Skeletal muscle satellite cell (primary cell): ENCODE measurements at regions not wholly inside any gene's neighbourhood (a gene's known extent, or its start where the extent isn't known, plus 50 kb on each side); places are given as distances from the start of the nearest gene placed in this dataset.
"Not testable (repeated sequence)": the region's sequence is repeated elsewhere in the genome, so short reads cannot be mapped to it uniquely, and the experiment has no call there.

Source experiments
- H3K27me3 ChIP-seq: 2 replicates; pipeline ENCODE4 v1.7.0; 2013; ENCODE audit warnings: low read length; ENCODE audit not compliant: control insufficient read depth, insufficient read depth
- H3K36me3 ChIP-seq: 2 replicates; pipeline ENCODE4 v1.7.0; 2013; ENCODE audit warnings: mild to moderate bottlenecking, control low read depth, low read length; ENCODE audit not compliant: insufficient read depth
- H3K4me1 ChIP-seq: 2 replicates; pipeline ENCODE4 v1.7.0; 2013; ENCODE audit warnings: low read length; ENCODE audit not compliant: control insufficient read depth, insufficient read depth
- H3K4me2 ChIP-seq: 2 replicates; pipeline ENCODE4 v1.7.0; 2013; ENCODE audit warnings: mild to moderate bottlenecking, low read length
- H3K4me3 ChIP-seq: 2 replicates; pipeline ENCODE4 v1.7.0; 2013; ENCODE audit warnings: low read length
- H3K9ac ChIP-seq: 2 replicates; pipeline ENCODE4 v1.7.0; 2013; ENCODE audit warnings: mild to moderate bottlenecking, low read depth, low read length, moderate library complexity
- H3K9me3 ChIP-seq: replicated peaks from 2 replicates; pipeline ENCODE4 v1.7.0; 2013; ENCODE audit warnings: mild to moderate bottlenecking, control low read depth, low read length

- H3K9me3 ChIP-seq, H3K4me2 ChIP-seq, H3K9ac ChIP-seq, H3K36me3 ChIP-seq, H3K27me3 ChIP-seq, H3K4me3 ChIP-seq, H3K4me1 ChIP-seq: not testable (repeated sequence)
Observed at GRCh38 chr1:120274438-120274837, 98.1 kb upstream of the SEC22B start.

- not testable (repeated sequence) for H3K4me3 ChIP-seq, H3K9me3 ChIP-seq, H3K4me1 ChIP-seq, H3K27me3 ChIP-seq, H3K4me2 ChIP-seq, H3K36me3 ChIP-seq, H3K9ac ChIP-seq
Observed at GRCh38 chr1:120273363-120273762, 97.0 kb upstream of the SEC22B start.

- not testable (repeated sequence) for H3K9me3 ChIP-seq, H3K4me2 ChIP-seq, H3K36me3 ChIP-seq, H3K9ac ChIP-seq, H3K4me1 ChIP-seq, H3K4me3 ChIP-seq, H3K27me3 ChIP-seq
Observed at GRCh38 chr1:120272242-120272641, 95.9 kb upstream of the SEC22B start.

GRCh38 chr1:120271561-120272221 lies 95.4 kb upstream of the SEC22B start:
- H3K4me3 ChIP-seq, H3K4me2 ChIP-seq, H3K4me1 ChIP-seq: not testable (repeated sequence)

GRCh38 chr1:120267894-120268551 lies 91.7 kb upstream of the SEC22B start:
- not testable (repeated sequence) for H3K4me3 ChIP-seq, H3K36me3 ChIP-seq, H3K27me3 ChIP-seq

More at GRCh38 chr1:120271561-120272221, 95.4 kb upstream of the SEC22B start:
- not testable (repeated sequence) for H3K9ac ChIP-seq, H3K36me3 ChIP-seq, H3K27me3 ChIP-seq, H3K9me3 ChIP-seq

GRCh38 chr1:120264564-120264963 lies 88.2 kb upstream of the SEC22B start:
- H3K4me1 ChIP-seq, H3K4me2 ChIP-seq, H3K9me3 ChIP-seq, H3K36me3 ChIP-seq, H3K9ac ChIP-seq, H3K27me3 ChIP-seq, H3K4me3 ChIP-seq: not testable (repeated sequence)

More at GRCh38 chr1:120267894-120268551, 91.7 kb upstream of the SEC22B start:
- H3K4me2 ChIP-seq, H3K9ac ChIP-seq, H3K4me1 ChIP-seq, H3K9me3 ChIP-seq: not testable (repeated sequence)

GRCh38 chr1:120262791-120263751 lies 86.8 kb upstream of the SEC22B start:
- H3K36me3 ChIP-seq, H3K9me3 ChIP-seq, H3K4me1 ChIP-seq, H3K4me2 ChIP-seq, H3K27me3 ChIP-seq, H3K4me3 ChIP-seq, H3K9ac ChIP-seq: not testable (repeated sequence)

GRCh38 chr1:120257778-120258105 lies 81.4 kb upstream of the SEC22B start:
- H3K27me3 ChIP-seq, H3K36me3 ChIP-seq, H3K9me3 ChIP-seq, H3K9ac ChIP-seq, H3K4me1 ChIP-seq, H3K4me3 ChIP-seq, H3K4me2 ChIP-seq: not testable (repeated sequence)

- H3K9ac ChIP-seq, H3K27me3 ChIP-seq, H3K9me3 ChIP-seq, H3K4me3 ChIP-seq, H3K4me1 ChIP-seq, H3K4me2 ChIP-seq, H3K36me3 ChIP-seq: not testable (repeated sequence)
Observed at GRCh38 chr1:120257064-120257777, 80.9 kb upstream of the SEC22B start.

GRCh38 chr1:120250756-120251155 lies 74.4 kb upstream of the SEC22B start:
- H3K4me2 ChIP-seq, H3K9me3 ChIP-seq, H3K36me3 ChIP-seq, H3K27me3 ChIP-seq, H3K4me3 ChIP-seq, H3K4me1 ChIP-seq, H3K9ac ChIP-seq: not testable (repeated sequence)

- not testable (repeated sequence) for H3K36me3 ChIP-seq, H3K9ac ChIP-seq, H3K9me3 ChIP-seq, H3K27me3 ChIP-seq, H3K4me3 ChIP-seq, H3K4me1 ChIP-seq, H3K4me2 ChIP-seq
Observed at GRCh38 chr1:120248726-120249427, 72.6 kb upstream of the SEC22B start.
